ENCODE measurements at regions not wholly inside any gene's neighbourhood (a gene's known extent, or its start where the extent isn't known, plus 50 kb on each side); places are given as distances from the start of the nearest gene placed in this dataset.

GRCh38 chr20:12893653-12894052 is 115.1 kb upstream of the SPTLC3 start:
- Histone ChIP-seq H3K36me3 (no peaks in the 10 kb centered on the region), H3K9me3 (no peaks in the 10 kb centered on the region), H3K27ac (no peak overlapping the region), H3K4me1 (no peaks in the 10 kb centered on the region), H3K4me3 (no peak overlapping the region), H3K27me3 (no peaks in the 10 kb centered on the region)
- TF ChIP-seq CTCF (IDR thresholded peaks at IDR 0.05) (no peak), POLR2A (IDR thresholded peaks at IDR 0.05) (no peak)
- DNase-seq: no peak

GRCh38 chr20:12894089-12894488 is 114.7 kb upstream of the SPTLC3 start:
- no peak for TF ChIP-seq POLR2A (IDR thresholded peaks at IDR 0.05)
- no peak for TF ChIP-seq CTCF (IDR thresholded peaks at IDR 0.05)
- no peaks in the 10 kb centered on the region for H3K27me3 ChIP-seq
- no peaks in the 10 kb centered on the region for H3K4me1 ChIP-seq
- no peak for DNase-seq
- no peak overlapping the region for H3K27ac ChIP-seq
- no peaks in the 10 kb centered on the region for H3K36me3 ChIP-seq
- H3K4me3 ChIP-seq: no peak overlapping the region
- no peaks in the 10 kb centered on the region for H3K9me3 ChIP-seq

- no peak for DNase-seq
- Histone ChIP-seq H3K27ac (no peak overlapping the region), H3K9me3 (no peaks in the 10 kb centered on the region), H3K27me3 (no peaks in the 10 kb centered on the region), H3K4me3 (no peak overlapping the region), H3K36me3 (no peaks in the 10 kb centered on the region), H3K4me1 (no peaks in the 10 kb centered on the region)
- TF ChIP-seq CTCF (IDR thresholded peaks at IDR 0.05) (no peak), POLR2A (IDR thresholded peaks at IDR 0.05) (no peak)
These were observed 112.6 kb upstream of the SPTLC3 start for GRCh38 chr20:12896180-12896579.

- no peaks in the 10 kb centered on the region for H3K36me3 ChIP-seq
- H3K4me1 ChIP-seq: no peaks in the 10 kb centered on the region
- TF ChIP-seq POLR2A (IDR thresholded peaks at IDR 0.05) (no peak), CTCF (IDR thresholded peaks at IDR 0.05) (no peak)
- no peaks in the 10 kb centered on the region for H3K27me3 ChIP-seq
- no peaks in the 10 kb centered on the region for H3K9me3 ChIP-seq
- DNase-seq: no peak
- H3K27ac ChIP-seq: no peak overlapping the region
- no peak overlapping the region for H3K4me3 ChIP-seq
These were observed 105.8 kb upstream of the SPTLC3 start for GRCh38 chr20:12902992-12903391.

- no peak for DNase-seq
- no peaks in the 10 kb centered on the region for H3K9me3 ChIP-seq
- no peaks in the 10 kb centered on the region for H3K4me1 ChIP-seq
- no peaks in the 10 kb centered on the region for H3K36me3 ChIP-seq
- H3K4me3 ChIP-seq: no peak overlapping the region
- TF ChIP-seq CTCF (IDR thresholded peaks at IDR 0.05) (no peak), POLR2A (IDR thresholded peaks at IDR 0.05) (no peak)
- no peaks in the 10 kb centered on the region for H3K27me3 ChIP-seq
- H3K27ac ChIP-seq: no peak overlapping the region
These were observed 102.4 kb upstream of the SPTLC3 start for GRCh38 chr20:12906361-12906760.

GRCh38 chr20:12911372-12911771 is 97.4 kb upstream of the SPTLC3 start:
- Histone ChIP-seq H3K4me3 (no peak overlapping the region), H3K9me3 (no peaks in the 10 kb centered on the region), H3K36me3 (no peaks in the 10 kb centered on the region), H3K27me3 (no peaks in the 10 kb centered on the region), H3K27ac (no peak overlapping the region), H3K4me1 (no peaks in the 10 kb centered on the region)
- no peak for DNase-seq
- TF ChIP-seq CTCF (IDR thresholded peaks at IDR 0.05) (no peak), POLR2A (IDR thresholded peaks at IDR 0.05) (no peak)
